D721Med (cell line): ENCODE measurements at regions not wholly inside any gene's neighbourhood (a gene's known extent, or its start where the extent isn't known, plus 50 kb on each side); places are given as distances from the start of the nearest gene placed in this dataset.

ENCODE experiments used
- DNase-seq: peaks from one replicate; pipeline ENCODE4 v3.0.0; 2011; ENCODE audit warnings: low spot score; ENCODE audit not compliant: insufficient read length
- FAIRE-seq: peaks from 2 replicates; lab custom pipeline; 2011; peaks lifted over from hg19 to GRCh38; lab: Jason Lieb, UNC
- CTCF ChIP-seq: IDR thresholded peaks from 2 replicates; pipeline ENCODE4 v1.5.1; 2012; ENCODE audit warnings: mild to moderate bottlenecking, control low read depth; ENCODE audit not compliant: insufficient read depth; ENCODE audit errors: missing control alignments

GRCh38 chr5:91848453-91848852 is 465.3 kb upstream of the ARRDC3 start:
- TF ChIP-seq CTCF: no peak
- DNase-seq: no peak

GRCh38 chr5:91841423-91841822 is 458.3 kb upstream of the ARRDC3 start:
- no peak for TF ChIP-seq CTCF

More at GRCh38 chr5:91848453-91848852, 465.3 kb upstream of the ARRDC3 start:
- FAIRE-seq: no peak

GRCh38 chr5:91840412-91840811 is 457.3 kb upstream of the ARRDC3 start:
- DNase-seq (no peak), FAIRE-seq (peak; percentile 29)
- TF ChIP-seq CTCF: no peak

More at GRCh38 chr5:91841423-91841822, 458.3 kb upstream of the ARRDC3 start:
- DNase-seq (no peak), FAIRE-seq (no peak)

GRCh38 chr5:91839721-91840120 is 456.6 kb upstream of the ARRDC3 start:
- no peak for FAIRE-seq
- no peak for DNase-seq
- no peak for TF ChIP-seq CTCF

GRCh38 chr5:91839233-91839632 is 456.1 kb upstream of the ARRDC3 start:
- no peak for TF ChIP-seq CTCF
- FAIRE-seq (no peak), DNase-seq (no peak)

GRCh38 chr5:91830361-91830953 is 447.3 kb upstream of the ARRDC3 start:
- FAIRE-seq: no peak
- no peak for TF ChIP-seq CTCF
- DNase-seq: no peak

GRCh38 chr5:91825618-91826017 is 442.5 kb upstream of the ARRDC3 start:
- DNase-seq (no peak), FAIRE-seq (no peak)
- no peak for TF ChIP-seq CTCF
